ENCODE measurements at regions not wholly inside any gene's neighbourhood (a gene's known extent, or its start where the extent isn't known, plus 50 kb on each side); places are given as distances from the start of the nearest gene placed in this dataset.

- DNase-seq (ENCODE audit: low read depth in 1 of 2, low spot score in 2 of 2) (no peak), FAIRE-seq (no peak)
- H2AK5ac ChIP-seq (ENCODE audit: low read depth, low read length), result no peak overlapping the region
- POLR2A ChIA-PET (ENCODE audit: partially characterized antibody), result no interaction called here
- no peaks in the 10 kb centered on the region for H3K36me3 ChIP-seq (ENCODE audit: control insufficient read depth in 2 of 4, insufficient read depth in 4 of 4, low read length in 3 of 4)
- H3K56ac ChIP-seq (replicated peaks; ENCODE audit: insufficient read length, low read depth, low read length), result no peak overlapping the region
- no peaks in the 10 kb centered on the region for H3K79me1 ChIP-seq (ENCODE audit: low read depth, low read length)
- no peak overlapping the region for H2BK15ac ChIP-seq (ENCODE audit: low read length)
- no peak overlapping the region for H3K27ac ChIP-seq (ENCODE audit: low read depth, low read length)
- no peak overlapping the region for H2BK120ac ChIP-seq (replicated peaks; ENCODE audit: low read depth, low read length)
- H4K5ac ChIP-seq (ENCODE audit: insufficient read length, low read depth, low read length), result no peak overlapping the region
- H3K9me3 ChIP-seq (ENCODE audit: insufficient read depth in 2 of 2, low read depth in 1 of 2, low read length in 1 of 2), result no peaks in the 10 kb centered on the region
- H4K20me1 ChIP-seq (replicated peaks in 1 of 2; ENCODE audit: control insufficient read depth in 1 of 2, insufficient read depth in 2 of 2, low read length in 2 of 2), result no peaks in the 10 kb centered on the region
- no peak overlapping the region for H3K18ac ChIP-seq (ENCODE audit: extremely low read depth, low read length)
- no peak overlapping the region for H2AFZ ChIP-seq (ENCODE audit: low read length)
- no peaks in the 10 kb centered on the region; the same call in none of the 2 replicates for H3K23me2 ChIP-seq (ENCODE audit: low read depth, low read length)
- H4K91ac ChIP-seq (replicated peaks; ENCODE audit: insufficient read length, low read length), result no peak overlapping the region
- CTCF ChIA-PET (ENCODE audit: partially characterized antibody), result interaction anchor here (0.7 kb wide), 1 partner anchor 9 kb away, joined by 3 read pairs; no protein-coding TSS in a partner anchor
- H3K23ac ChIP-seq (ENCODE audit: insufficient read length), result no peak overlapping the region
- no peak overlapping the region for H2BK5ac ChIP-seq (ENCODE audit: low read depth, low read length)
- no peak overlapping the region for H2BK12ac ChIP-seq (ENCODE audit: low read depth, low read length)
- H3K4me2 ChIP-seq (ENCODE audit: insufficient read depth in 1 of 2, low read depth in 2 of 2, low read length in 2 of 2), result no peak overlapping the region
- H3K27me3 ChIP-seq (replicated peaks in 1 of 4; ENCODE audit: control insufficient read depth in 3 of 4, extremely low read depth in 1 of 4, insufficient read depth in 3 of 4, low read length in 3 of 4), result peaks cover 0 to 2% (median 0%) of the 10 kb centered on the region in 4 experiments; a peak in 1 of 7 replicates
- no peak overlapping the region for H4K8ac ChIP-seq (ENCODE audit: extremely low read depth, insufficient read depth, low read length)
- WGBS, 2 experiments (ENCODE audit: extremely low coverage in 1 of 2, insufficient coverage in 1 of 2, insufficient read length in 1 of 2, insufficient replicate concordance in 2 of 2, low coverage in 1 of 2, low lambda C conversion rate in 2 of 2, missing lambda C conversion rate in 1 of 2), result 87% methylated on average over 1 of the region's 1 CpG; no CpG with 5 or more reads in 1 of the 2 experiments
- H3K4me3 ChIP-seq (ENCODE audit: extremely low read depth in 1 of 4, insufficient read depth in 2 of 4, low read depth in 3 of 4, low read length in 4 of 4), result no peak overlapping the region
- H2BK20ac ChIP-seq (ENCODE audit: low read length), result no peak overlapping the region
- H3K4me1 ChIP-seq (replicated peaks in 1 of 4; ENCODE audit: control insufficient read depth in 3 of 4, insufficient read depth in 4 of 4, low read length in 3 of 4), result no peaks in the 10 kb centered on the region
- H3K14ac ChIP-seq (ENCODE audit: insufficient read length), result no peak overlapping the region
- H3K79me2 ChIP-seq (ENCODE audit: control insufficient read depth in 1 of 2, insufficient read depth in 2 of 2, low read length in 2 of 2), result no peaks in the 10 kb centered on the region
- H3K4ac ChIP-seq (replicated peaks; ENCODE audit: insufficient read length, low read depth, low read length), result no peak overlapping the region
- H3K9ac ChIP-seq (replicated peaks in 1 of 4; ENCODE audit: extremely low read depth in 1 of 4, low read depth in 3 of 4, low read length in 3 of 4), result no peak overlapping the region
- no peak for TF ChIP-seq RFX5 (IDR thresholded peaks at IDR 0.05; ENCODE audit: borderline replicate concordance, low read depth, low read length)
- TF ChIP-seq PHF8 (conservative IDR thresholded peaks at IDR 0.05; ENCODE audit: low read depth, low read length), result no peak
- TF ChIP-seq YY1 (IDR thresholded peaks at IDR 0.05; ENCODE audit: low read depth, low read length), result no peak
- no peak for TF ChIP-seq SP2 (IDR thresholded peaks at IDR 0.05; ENCODE audit: low read length)
- TF ChIP-seq CHD2 (IDR thresholded peaks at IDR 0.05; ENCODE audit: low read length), result no peak
- TF ChIP-seq MAFK (IDR thresholded peaks at IDR 0.05; ENCODE audit: low read depth, low read length), result no peak
- no peak for TF ChIP-seq BACH1 (IDR thresholded peaks at IDR 0.05; ENCODE audit: low read length)
- no peak for TF ChIP-seq RBBP5 (IDR thresholded peaks at IDR 0.05; ENCODE audit: borderline replicate concordance, low read depth, low read length)
- no peak for TF ChIP-seq HDAC2 (IDR thresholded peaks at IDR 0.05; ENCODE audit: borderline replicate concordance in 1 of 2, low read depth in 2 of 2, low read length in 2 of 2)
- TF ChIP-seq TBP (IDR thresholded peaks at IDR 0.05; ENCODE audit: low read depth, low read length), result no peak
- no peak for TF ChIP-seq E2F6 (IDR thresholded peaks at IDR 0.05)
- TF ChIP-seq EP300 (IDR thresholded peaks at IDR 0.05; ENCODE audit: borderline replicate concordance in 1 of 2, low read depth in 2 of 2, low read length in 2 of 2), result no peak
- TF ChIP-seq EZH2 (IDR thresholded peaks at IDR 0.05; ENCODE audit: low read depth, low read length, severe bottlenecking), result no peak
Measured at GRCh38 chr3:30355622-30356021, 250.8 kb upstream of the TGFBR2 start.
